Cardiac muscle cell (in vitro differentiated cells and primary cell): ENCODE measurements at regions not wholly inside any gene's neighbourhood (a gene's known extent, or its start where the extent isn't known, plus 50 kb on each side); places are given as distances from the start of the nearest gene placed in this dataset.

Source experiments
- DNase-seq, 2 donors: peaks; one replicate each; pipeline versions ENCODE4 v3.0.0 to v3.0.0-alpha.2; 2010 to 2017; ENCODE audit warnings: low read depth in 1 of 2, low spot score in 1 of 2
- H3K27ac ChIP-seq: fragments of 200-600 bp; sonication (generic); 2 replicates; pipeline ENCODE4 v1.5.1; 2016
- H3K27me3 ChIP-seq: fragments of 200-600 bp; sonication (generic); 2 replicates; pipeline ENCODE4 v1.6.0; 2016; ENCODE audit warnings: control low read depth
- H3K36me3 ChIP-seq: fragments of 200-600 bp; sonication (generic); 2 replicates; pipeline ENCODE4 v1.5.1; 2016; ENCODE audit warnings: control low read depth
- H3K4me1 ChIP-seq: fragments of 200-600 bp; sonication (generic); 2 replicates; pipeline ENCODE4 v1.8.1; 2017; ENCODE audit warnings: low read depth, mild to moderate bottlenecking, mixed run types
- H3K4me3 ChIP-seq: fragments of 200-600 bp; sonication (generic); 2 replicates; pipeline ENCODE4 v1.5.1; 2016; ENCODE audit warnings: mild to moderate bottlenecking
- H3K9me3 ChIP-seq: fragments of 200-600 bp; sonication (generic); 2 replicates; pipeline ENCODE4 v1.5.1; 2017; ENCODE audit warnings: low read depth, mild to moderate bottlenecking, control low read depth
- CTCF ChIP-seq: IDR thresholded peaks from 2 replicates; pipeline ENCODE4 v1.5.1; 2012; ENCODE audit warnings: low read depth, mild to moderate bottlenecking, low read length

DNA sequence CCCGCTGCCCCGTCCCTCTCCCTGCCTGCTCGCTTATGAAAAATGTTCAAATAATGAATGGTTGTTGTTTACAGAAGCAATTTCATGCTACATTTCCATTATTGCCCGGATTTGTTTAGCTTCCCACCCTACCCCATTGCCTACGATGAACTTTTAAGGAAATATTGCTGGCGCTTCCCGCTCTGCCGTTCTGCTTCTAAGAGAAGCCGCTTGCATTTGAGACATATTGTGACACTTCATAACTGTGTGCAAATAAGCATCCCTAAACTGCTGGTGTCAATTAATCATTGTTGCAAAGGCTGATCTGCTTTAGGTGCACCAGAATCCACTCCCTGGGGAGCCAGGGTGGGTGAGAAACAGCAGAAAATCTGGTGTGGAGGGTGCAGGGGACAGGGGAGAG lies 52.3 kb upstream of the LMO1 start:
- Histone ChIP-seq H3K36me3 (no peaks in the 10 kb centered on the region), H3K27me3 (no peaks in the 10 kb centered on the region), H3K9me3 (no peaks in the 10 kb centered on the region), H3K4me1 (no peaks in the 10 kb centered on the region), H3K27ac (no peak overlapping the region), H3K4me3 (no peak overlapping the region)
- TF ChIP-seq CTCF = no peak
- no peak for DNase-seq

GRCh38 chr11:8315463-8315862 lies 51.8 kb upstream of the LMO1 start:
- H3K4me3 ChIP-seq = no peak overlapping the region
- no peaks in the 10 kb centered on the region for H3K9me3 ChIP-seq
- H3K4me1 ChIP-seq = no peaks in the 10 kb centered on the region
- no peak for TF ChIP-seq CTCF
- no peak overlapping the region for H3K27ac ChIP-seq
- H3K36me3 ChIP-seq = no peaks in the 10 kb centered on the region
- H3K27me3 ChIP-seq = no peaks in the 10 kb centered on the region
- no peak for DNase-seq

DNA sequence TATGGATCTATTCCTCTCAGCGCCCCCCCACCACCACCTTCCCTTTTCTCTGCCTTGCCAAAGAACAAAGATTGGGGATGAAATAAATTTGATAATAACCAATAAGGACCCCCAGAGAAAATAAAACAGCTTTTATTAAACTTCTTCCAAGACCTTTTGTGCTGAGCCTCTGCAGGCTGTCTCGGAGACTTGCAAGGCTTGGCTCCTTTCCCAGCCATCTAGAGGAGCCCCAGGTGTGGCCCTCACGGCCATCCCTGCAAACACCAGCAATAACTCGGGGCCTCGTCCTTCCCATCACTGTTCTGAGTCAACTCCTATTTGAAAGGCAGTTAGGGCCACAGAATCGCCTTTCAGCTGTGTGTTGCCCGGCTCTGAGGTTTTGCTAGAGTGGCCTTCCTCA lies 51.2 kb upstream of the LMO1 start:
- H3K27ac ChIP-seq = no peak overlapping the region

DNA sequence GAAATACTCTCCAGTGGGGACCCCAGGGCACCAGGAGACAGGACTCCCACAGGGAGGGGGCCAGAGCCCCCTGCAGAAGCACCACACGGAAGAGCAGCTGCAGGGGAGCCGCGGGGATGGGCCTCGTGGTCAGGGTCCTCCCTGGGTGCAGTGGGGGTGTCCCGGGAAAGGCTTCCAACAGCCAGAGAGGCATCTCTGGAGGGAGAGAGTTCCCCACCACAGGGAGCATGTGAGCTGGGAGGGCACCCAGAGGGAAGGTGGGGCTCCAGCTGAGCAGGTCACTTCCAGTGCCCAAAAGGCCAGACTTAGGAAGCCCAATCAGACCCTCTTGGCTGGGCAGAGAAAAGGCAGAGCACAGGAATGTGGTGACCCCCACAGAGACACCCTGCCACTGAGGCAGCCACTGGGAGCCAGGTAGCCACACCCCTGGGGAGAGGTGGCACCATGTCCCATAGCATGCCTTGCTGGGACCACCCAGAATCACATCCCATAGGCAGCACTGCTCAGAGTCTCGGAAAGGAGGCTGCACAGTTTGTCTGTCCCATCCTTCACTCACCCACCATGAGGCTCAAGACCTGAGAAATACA lies 49.9 kb upstream of the LMO1 start:
- Histone ChIP-seq H3K27me3 (no peaks in the 10 kb centered on the region), H3K27ac (no peak overlapping the region), H3K36me3 (no peaks in the 10 kb centered on the region), H3K9me3 (no peaks in the 10 kb centered on the region), H3K4me3 (no peak overlapping the region), H3K4me1 (no peaks in the 10 kb centered on the region)
- DNase-seq = no peak
- no peak for TF ChIP-seq CTCF

More for the DNA sequence above, 51.2 kb upstream of the LMO1 start:
- no peak for TF ChIP-seq CTCF
- Histone ChIP-seq H3K27me3 (no peaks in the 10 kb centered on the region), H3K9me3 (no peaks in the 10 kb centered on the region), H3K36me3 (no peaks in the 10 kb centered on the region), H3K4me3 (no peak overlapping the region), H3K4me1 (no peaks in the 10 kb centered on the region)
- no peak for DNase-seq
